ENCODE measurements at regions not wholly inside any gene's neighbourhood (a gene's known extent, or its start where the extent isn't known, plus 50 kb on each side); places are given as distances from the start of the nearest gene placed in this dataset.

- no peak for ATAC-seq
- WGBS, 2 donors = 87 to 91% methylated on average over 10 of the region's 10 CpGs
Measured at GRCh38 chr1:60952612-60953111, 129.7 kb upstream of the NFIA start.

DNA sequence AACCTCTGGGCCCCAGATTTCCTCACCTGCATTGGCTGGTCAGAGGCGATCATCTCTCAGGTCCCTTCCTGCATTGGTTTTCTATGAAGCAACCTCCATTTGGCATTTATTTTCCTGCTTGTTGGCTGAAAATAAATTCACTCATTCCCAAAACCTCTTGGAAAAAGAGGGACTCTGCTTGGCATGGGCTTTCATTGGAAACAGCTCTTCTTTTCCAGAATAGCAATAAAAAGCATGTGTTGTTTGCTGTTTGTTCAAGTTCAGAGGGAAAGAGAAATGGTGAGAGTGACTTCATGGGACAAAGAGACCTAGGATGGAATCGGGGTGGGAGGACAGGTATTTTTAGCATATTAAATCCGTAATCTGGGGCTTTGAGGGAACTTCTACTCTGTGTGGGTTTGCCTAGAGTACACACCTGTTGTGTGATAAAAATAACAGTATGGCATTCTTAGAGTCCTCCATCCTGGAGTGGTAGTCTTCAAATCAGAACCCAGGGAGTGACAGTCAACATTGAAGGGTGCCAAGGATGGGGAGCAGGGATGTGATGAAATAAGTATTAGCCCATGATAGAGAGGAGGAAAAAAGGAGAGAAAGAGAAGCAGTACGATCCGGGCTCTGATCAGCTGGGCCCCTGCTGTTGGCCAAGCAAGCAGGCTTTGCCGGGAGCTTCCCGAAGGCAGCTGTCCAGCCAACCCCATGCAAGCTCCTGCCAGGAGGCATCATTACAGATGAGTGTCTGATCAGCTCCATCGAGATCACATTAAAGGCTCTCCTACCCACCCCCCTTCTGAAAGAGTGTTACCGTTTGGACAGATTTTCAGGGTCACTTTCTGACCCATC is 131.9 kb upstream of the NFIA start:
- ATAC-seq (no peak), DNase-seq (no peak), FAIRE-seq (no peak)
- no peak for TF ChIP-seq CTCF (IDR thresholded peaks at IDR 0.05)
- H3K27me3 ChIP-seq = no peaks in the 10 kb centered on the region
- no peaks in the 10 kb centered on the region for H3K4me1 ChIP-seq
- H3K9me3 ChIP-seq = no peaks in the 10 kb centered on the region
- H3K4me3 ChIP-seq = no peak overlapping the region
- intact Hi-C loops (cut with DNase I) = no loop called here
- H3K27ac ChIP-seq = no peak overlapping the region
- WGBS, 2 donors = 80 to 87% methylated on average over 9 of the region's 9 CpGs
- no peaks in the 10 kb centered on the region for H3K36me3 ChIP-seq

More at GRCh38 chr1:60952612-60953111, 129.7 kb upstream of the NFIA start:
- H3K27ac ChIP-seq = no peak overlapping the region
- no peaks in the 10 kb centered on the region for H3K4me1 ChIP-seq
- intact Hi-C loops (cut with DNase I) = no loop called here
- no peak for TF ChIP-seq CTCF (IDR thresholded peaks at IDR 0.05)
- H3K36me3 ChIP-seq = no peaks in the 10 kb centered on the region
- no peaks in the 10 kb centered on the region for H3K9me3 ChIP-seq
- no peak overlapping the region for H3K4me3 ChIP-seq
- FAIRE-seq (no peak), DNase-seq (no peak)
- H3K27me3 ChIP-seq = no peaks in the 10 kb centered on the region

GRCh38 chr1:60949826-60950197 is 132.5 kb upstream of the NFIA start:
- WGBS, 2 donors = 79 to 82% methylated on average over 3 of the region's 3 CpGs
- DNase-seq (no peak), FAIRE-seq (no peak), ATAC-seq (no peak)
- H3K4me3 ChIP-seq = no peak overlapping the region
- no peak overlapping the region for H3K27ac ChIP-seq
- no peaks in the 10 kb centered on the region for H3K9me3 ChIP-seq
- H3K27me3 ChIP-seq = no peaks in the 10 kb centered on the region
- no peaks in the 10 kb centered on the region for H3K36me3 ChIP-seq
- intact Hi-C loops (cut with DNase I) = no loop called here
- TF ChIP-seq CTCF (IDR thresholded peaks at IDR 0.05) = no peak
- H3K4me1 ChIP-seq = no peaks in the 10 kb centered on the region

DNA sequence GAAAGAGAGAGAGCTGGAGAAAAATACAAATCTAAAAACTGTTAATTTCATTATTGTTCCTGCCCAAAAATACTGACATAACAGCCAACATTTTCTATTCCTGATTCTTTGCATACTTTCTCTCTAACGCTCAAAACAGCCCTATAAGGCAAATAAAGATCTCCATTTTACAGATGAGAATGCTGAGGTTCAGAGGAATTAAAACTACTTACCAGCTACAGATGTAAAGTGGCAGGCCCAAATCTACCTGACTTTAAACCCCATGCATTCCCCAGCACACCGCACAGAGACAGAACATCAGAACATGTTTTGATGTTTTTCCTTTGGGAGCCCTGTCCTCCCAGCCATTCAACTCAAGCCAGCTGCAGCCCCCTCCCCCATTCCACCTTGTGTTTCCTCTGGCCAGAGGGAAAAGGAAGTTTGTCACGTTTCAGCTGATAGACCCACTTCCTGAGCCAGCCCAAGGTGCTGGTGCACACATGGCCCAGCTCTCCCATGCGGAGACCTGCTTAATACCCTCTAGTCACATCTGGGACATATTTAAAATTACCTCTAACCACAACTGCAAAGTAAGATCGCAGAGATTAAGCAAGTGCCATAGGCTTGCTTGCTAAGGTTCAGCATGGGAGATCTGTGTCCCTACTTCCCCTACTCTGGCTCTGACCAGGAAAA is 133.1 kb upstream of the NFIA start:
- Histone ChIP-seq H3K36me3 (no peaks in the 10 kb centered on the region), H3K9me3 (no peaks in the 10 kb centered on the region), H3K4me1 (no peaks in the 10 kb centered on the region), H3K27ac (no peak overlapping the region), H3K4me3 (no peak overlapping the region), H3K27me3 (no peaks in the 10 kb centered on the region)
- no peak for ATAC-seq
- FAIRE-seq = no peak
- intact Hi-C loops (cut with DNase I) = no loop called here
- no peak for TF ChIP-seq CTCF (IDR thresholded peaks at IDR 0.05)
- WGBS, 2 donors = 76 to 80% methylated on average over 5 of the region's 5 CpGs
- no peak for DNase-seq

DNA sequence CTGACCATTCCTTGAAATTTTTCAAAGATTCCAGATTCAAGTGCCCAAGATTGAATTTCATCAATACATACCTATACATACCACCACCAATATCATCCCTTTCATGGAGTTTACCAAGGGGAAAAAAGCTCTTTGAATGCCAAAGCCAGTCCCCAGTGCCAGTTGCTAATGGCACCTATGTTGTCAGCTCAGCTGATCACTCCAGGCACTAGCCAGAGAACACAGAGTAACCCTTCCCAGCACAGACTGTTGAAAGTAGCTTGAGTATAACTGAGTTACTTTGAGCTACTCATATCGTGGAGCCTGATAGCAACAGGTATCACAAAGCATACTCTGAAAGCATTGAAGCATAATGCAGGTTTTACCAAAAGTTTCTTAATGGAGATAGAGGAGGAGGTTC is 133.9 kb upstream of the NFIA start:
- no peaks in the 10 kb centered on the region for H3K36me3 ChIP-seq
- ATAC-seq (no peak), FAIRE-seq (no peak), DNase-seq (no peak)
- H3K4me3 ChIP-seq = no peak overlapping the region
- H3K27me3 ChIP-seq = no peaks in the 10 kb centered on the region
- TF ChIP-seq CTCF (IDR thresholded peaks at IDR 0.05) = no peak
- intact Hi-C loops (cut with DNase I) = no loop called here
- WGBS, 2 donors = 58 to 72% methylated on average over 1 of the region's 1 CpG
- H3K4me1 ChIP-seq = no peaks in the 10 kb centered on the region
- H3K27ac ChIP-seq = no peak overlapping the region
- no peaks in the 10 kb centered on the region for H3K9me3 ChIP-seq
